GM21529 (cell line): ENCODE measurements at regions not wholly inside any gene's neighbourhood (a gene's known extent, or its start where the extent isn't known, plus 50 kb on each side); places are given as distances from the start of the nearest gene placed in this dataset.
"Not testable (repeated sequence)": the region's sequence is repeated elsewhere in the genome, so short reads cannot be mapped to it uniquely, and the experiment has no call there.

Experiments used
- ATAC-seq: cut with Tn5 transposase; IDR thresholded peaks from one replicate; pipeline ENCODE4 v1.9.1; 2021; ENCODE audit not compliant: unreplicated experiment

GRCh38 chr2:7620255-7620654 lies 703.0 kb downstream of the RNF144A start:
- ATAC-seq = no peak

GRCh38 chr2:7621018-7621814 lies 704.0 kb downstream of the RNF144A start:
- no peak for ATAC-seq

- no peak for ATAC-seq
Observed at GRCh38 chr2:7625392-7626138, 708.4 kb downstream of the RNF144A start.

GRCh38 chr2:7626139-7626537 lies 708.9 kb downstream of the RNF144A start:
- ATAC-seq = no peak

- no peak for ATAC-seq
Observed at GRCh38 chr2:7627583-7627982, 710.4 kb downstream of the RNF144A start.

GRCh38 chr2:7632420-7632819 lies 715.2 kb downstream of the RNF144A start:
- no peak for ATAC-seq

- ATAC-seq = no peak
Observed at GRCh38 chr2:7633566-7634153, 716.4 kb downstream of the RNF144A start.

- ATAC-seq = no peak
Observed at GRCh38 chr2:7634409-7634808, 717.2 kb downstream of the RNF144A start.

- ATAC-seq = no peak
Observed at GRCh38 chr2:7639476-7639875, 722.3 kb downstream of the RNF144A start.

- ATAC-seq = not testable (repeated sequence)
Observed at GRCh38 chr2:7641272-7641671, 724.1 kb downstream of the RNF144A start.

GRCh38 chr2:7646024-7646423 lies 728.8 kb downstream of the RNF144A start:
- ATAC-seq = no peak

- no peak for ATAC-seq
Observed at GRCh38 chr2:7646661-7647060, 729.4 kb downstream of the RNF144A start.

- ATAC-seq = no peak
Observed at GRCh38 chr2:7648221-7648795, 731.1 kb downstream of the RNF144A start.

GRCh38 chr2:7649461-7650228 lies 732.4 kb downstream of the RNF144A start:
- ATAC-seq = no peak

- no peak for ATAC-seq
Observed at GRCh38 chr2:7653617-7654016, 736.4 kb downstream of the RNF144A start.

GRCh38 chr2:7655629-7656028 lies 738.4 kb downstream of the RNF144A start:
- no peak for ATAC-seq

- not testable (repeated sequence) for ATAC-seq
Observed at GRCh38 chr2:7657526-7657925, 740.3 kb downstream of the RNF144A start.

- ATAC-seq = no peak
Observed at GRCh38 chr2:7658486-7658885, 741.3 kb downstream of the RNF144A start.

GRCh38 chr2:7660816-7661215 lies 743.6 kb downstream of the RNF144A start:
- no peak for ATAC-seq

GRCh38 chr2:7661502-7661901 lies 744.3 kb downstream of the RNF144A start:
- no peak for ATAC-seq

- ATAC-seq = peak; percentile 96
Observed at GRCh38 chr2:7665880-7666279, 748.7 kb downstream of the RNF144A start.
